BLaER1 treated with 17β-estradiol and CSF1 and Interleukin-3, amounts not matched to agents 10 nM and 100 nM (cell line): ENCODE measurements at regions not wholly inside any gene's neighbourhood (a gene's known extent, or its start where the extent isn't known, plus 50 kb on each side); places are given as distances from the start of the nearest gene placed in this dataset.
"Not testable (repeated sequence)": the region's sequence is repeated elsewhere in the genome, so short reads cannot be mapped to it uniquely, and the experiment has no call there.

Source experiments
- H3K27ac ChIP-seq, 11 experiments: shearing (Covaris generic); formaldehyde crosslinking; 2 replicates each; pipeline ENCODE4 v1.8.1; 2022
- H3K27me3 ChIP-seq, 11 experiments: shearing (Covaris generic); formaldehyde crosslinking; 2 replicates each; pipeline ENCODE4 v1.8.1; 2022
- H3K36me3 ChIP-seq, 11 experiments: shearing (Covaris generic); formaldehyde crosslinking; 2 replicates each; pipeline ENCODE4 v1.8.1; 2022
- H3K4me1 ChIP-seq, 10 experiments: shearing (Covaris generic); formaldehyde crosslinking; 2 replicates each; pipeline ENCODE4 v1.8.1; 2022
- H3K4me2 ChIP-seq, 11 experiments: shearing (Covaris generic); formaldehyde crosslinking; 2 replicates each; pipeline ENCODE4 v1.8.1; 2022
- H3K4me3 ChIP-seq, 10 experiments: shearing (Covaris generic); formaldehyde crosslinking; 2 replicates each; pipeline ENCODE4 v1.8.1; 2022
- H3K9ac ChIP-seq, 11 experiments: shearing (Covaris generic); formaldehyde crosslinking; 2 replicates each; pipeline ENCODE4 v1.8.1; 2022
- H3K9me3 ChIP-seq, 11 experiments: shearing (Covaris generic); formaldehyde crosslinking; replicated peaks in 1 of 11; 2 replicates each; pipeline ENCODE4 v1.8.1; 2022
- H4K20me1 ChIP-seq, 11 experiments: shearing (Covaris generic); formaldehyde crosslinking; 2 replicates each; pipeline ENCODE4 v1.8.1; 2022
- Cebpa-rat ChIP-seq, 11 experiments: shearing (Covaris generic); IDR thresholded peaks; 2 replicates each; pipeline ENCODE4 v1.8.1; 2022

GRCh38 chr18:14997357-14997756 is 249.4 kb downstream of the ANKRD30B start:
- Histone ChIP-seq H3K9me3 (peaks cover 39 to 51% (median 49%) of the 10 kb centered on the region in 11 experiments), H3K27ac (no peak overlapping the region), H4K20me1 (no peaks in the 10 kb centered on the region), H3K4me3 (no peak overlapping the region), H3K36me3 (no peaks in the 10 kb centered on the region), H3K9ac (no peak overlapping the region), H3K4me1 (no peaks in the 10 kb centered on the region), H3K4me2 (no peak overlapping the region), H3K27me3 (no peaks in the 10 kb centered on the region)
- TF ChIP-seq Cebpa-rat (IDR thresholded peaks at IDR 0.05), result no peak

- not testable (repeated sequence) for H3K4me3 ChIP-seq, H3K4me2 ChIP-seq, H3K27ac ChIP-seq, H3K9ac ChIP-seq, H3K4me1 ChIP-seq, H4K20me1 ChIP-seq, H3K36me3 ChIP-seq, H3K27me3 ChIP-seq
- peaks cover 39 to 52% (median 49%) of the 10 kb centered on the region in 11 experiments for H3K9me3 ChIP-seq
Observed at GRCh38 chr18:14997899-14998298, 249.9 kb downstream of the ANKRD30B start.

GRCh38 chr18:14998360-14999042 is 250.5 kb downstream of the ANKRD30B start:
- not testable (repeated sequence) for H3K4me1 ChIP-seq, H3K9ac ChIP-seq, H3K27me3 ChIP-seq, H4K20me1 ChIP-seq, H3K36me3 ChIP-seq, H3K27ac ChIP-seq, H3K4me3 ChIP-seq, H3K4me2 ChIP-seq
- peaks cover 39 to 56% (median 49%) of the 10 kb centered on the region in 11 experiments for H3K9me3 ChIP-seq

- H4K20me1 ChIP-seq, result no peaks in the 10 kb centered on the region
- H3K4me3 ChIP-seq, result 0 out of 20 replicates have a peak overlapping the region, but pooled peaks of 1 of the 10 experiments have one; percentile 1
- H3K27ac ChIP-seq, result no peak overlapping the region
- no peak overlapping the region for H3K9ac ChIP-seq
- H3K27me3 ChIP-seq, result no peaks in the 10 kb centered on the region
- H3K36me3 ChIP-seq, result no peaks in the 10 kb centered on the region
- no peak for TF ChIP-seq Cebpa-rat (IDR thresholded peaks at IDR 0.05)
- H3K9me3 ChIP-seq, result peaks cover 39 to 57% (median 49%) of the 10 kb centered on the region in 11 experiments
- no peaks in the 10 kb centered on the region for H3K4me1 ChIP-seq
- H3K4me2 ChIP-seq, result no peak overlapping the region
Observed at GRCh38 chr18:14999085-14999975, 251.4 kb downstream of the ANKRD30B start.

- not testable (repeated sequence) for H3K9ac ChIP-seq, H3K36me3 ChIP-seq, H3K4me1 ChIP-seq, H3K27me3 ChIP-seq, H3K4me2 ChIP-seq, H3K27ac ChIP-seq, H3K4me3 ChIP-seq, H4K20me1 ChIP-seq
- H3K9me3 ChIP-seq, result peaks cover 39 to 61% (median 49%) of the 10 kb centered on the region in 11 experiments
Observed at GRCh38 chr18:15000119-15001037, 252.4 kb downstream of the ANKRD30B start.

GRCh38 chr18:15001038-15001794 is 253.2 kb downstream of the ANKRD30B start:
- not testable (repeated sequence) for H4K20me1 ChIP-seq, H3K36me3 ChIP-seq, H3K4me1 ChIP-seq, H3K4me3 ChIP-seq, H3K4me2 ChIP-seq, H3K27ac ChIP-seq, H3K9ac ChIP-seq, H3K27me3 ChIP-seq
- peaks cover 39 to 61% (median 49%) of the 10 kb centered on the region in 11 experiments for H3K9me3 ChIP-seq

GRCh38 chr18:15001795-15002107 is 253.8 kb downstream of the ANKRD30B start:
- peaks cover 39 to 61% (median 49%) of the 10 kb centered on the region in 11 experiments for H3K9me3 ChIP-seq
- not testable (repeated sequence) for H3K4me1 ChIP-seq, H3K4me3 ChIP-seq, H3K27me3 ChIP-seq, H3K27ac ChIP-seq, H4K20me1 ChIP-seq, H3K9ac ChIP-seq, H3K36me3 ChIP-seq, H3K4me2 ChIP-seq

GRCh38 chr18:15002765-15003164 is 254.8 kb downstream of the ANKRD30B start:
- H3K4me1 ChIP-seq, H3K4me2 ChIP-seq, H3K9ac ChIP-seq, H3K36me3 ChIP-seq, H3K4me3 ChIP-seq, H3K27ac ChIP-seq, H3K27me3 ChIP-seq, H4K20me1 ChIP-seq: not testable (repeated sequence)
- H3K9me3 ChIP-seq, result peaks cover 32 to 53% (median 42%) of the 10 kb centered on the region in 11 experiments

- not testable (repeated sequence) for H3K27ac ChIP-seq, H3K27me3 ChIP-seq, H3K9ac ChIP-seq, H3K4me1 ChIP-seq, H3K4me2 ChIP-seq, H3K36me3 ChIP-seq, H4K20me1 ChIP-seq, H3K4me3 ChIP-seq
- H3K9me3 ChIP-seq, result peaks cover 27 to 49% (median 37%) of the 10 kb centered on the region in 11 experiments
Observed at GRCh38 chr18:15003231-15003630, 255.3 kb downstream of the ANKRD30B start.

- H3K4me3 ChIP-seq, H3K27ac ChIP-seq, H3K9ac ChIP-seq, H4K20me1 ChIP-seq, H3K27me3 ChIP-seq, H3K4me2 ChIP-seq, H3K4me1 ChIP-seq, H3K36me3 ChIP-seq: not testable (repeated sequence)
- peaks cover 22 to 44% (median 32%) of the 10 kb centered on the region in 11 experiments for H3K9me3 ChIP-seq
Observed at GRCh38 chr18:15003636-15004269, 255.8 kb downstream of the ANKRD30B start.

GRCh38 chr18:15004270-15004973 is 256.4 kb downstream of the ANKRD30B start:
- not testable (repeated sequence) for H3K4me2 ChIP-seq, H3K4me3 ChIP-seq, H4K20me1 ChIP-seq, H3K27ac ChIP-seq, H3K9ac ChIP-seq, H3K4me1 ChIP-seq, H3K36me3 ChIP-seq, H3K27me3 ChIP-seq
- peaks cover 15 to 37% (median 25%) of the 10 kb centered on the region in 11 experiments for H3K9me3 ChIP-seq
